GM12878 (cell line): ENCODE measurements at regions not wholly inside any gene's neighbourhood (a gene's known extent, or its start where the extent isn't known, plus 50 kb on each side); places are given as distances from the start of the nearest gene placed in this dataset.

Experiments
- ATAC-seq: fragments of 200-7000 bp; cut with Tn5 transposase; 3 replicates; pipeline ENCODE4 v1.9.1; 2020; ENCODE audit warnings: mild to moderate bottlenecking, moderate library complexity
- BruUV-seq: library from RNA; stranded (reverse); fragments of 400-500 nt; replicated peaks from 2 replicates; lab custom pipeline; 2021; lab: Mats Ljungman, UMichigan
- CTCF ChIA-PET: fragments of 300-600 bp; sonication (Branson Sonifier 250); formaldehyde crosslinking; extraction: SDS; loops from one replicate; lab custom pipeline; 2021; ENCODE audit warnings: inconsistent platforms; lab: Yijun Ruan, JAX
- POLR2A ChIA-PET: fragments of 350-600 bp; formaldehyde crosslinking; extraction: SDS; loops from one replicate; lab custom pipeline; 2021; ENCODE audit warnings: inconsistent platforms; lab: Charles Lee
- RAD21 ChIA-PET: fragments of 300-600 bp; sonication (Branson Sonifier 250); formaldehyde crosslinking; loops from one replicate; lab custom pipeline; 2023; ENCODE audit warnings: antibody characterized with exemption; ENCODE audit not compliant: unreplicated experiment; lab: Charles Lee
- SMC1A ChIA-PET: fragments of 300-600 bp; sonication (Branson Sonifier 250); formaldehyde crosslinking; loops from one replicate; lab custom pipeline; 2023; ENCODE audit not compliant: unreplicated experiment, uncharacterized antibody; lab: Charles Lee
- DNase-seq: peaks from one replicate; pipeline ENCODE4 v3.0.0-alpha.2; 2011; ENCODE audit warnings: low read depth, low spot score
- FAIRE-seq: peaks from 3 replicates; lab custom pipeline; 2011; peaks lifted over from hg19 to GRCh38; lab: Jason Lieb, UNC
- H2AFZ ChIP-seq: 2 replicates; pipeline ENCODE4 v1.6.0; 2011; ENCODE audit warnings: low read depth, low read length, control low read depth; ENCODE audit not compliant: control insufficient read depth
- H3K27ac ChIP-seq: 2 replicates; pipeline ENCODE4 v1.5.1; 2011; ENCODE audit warnings: control low read depth; ENCODE audit not compliant: control insufficient read depth, insufficient read depth
- H3K27me3 ChIP-seq, 2 experiments: replicated peaks in 1 of 2; 2 replicates each; pipeline versions ENCODE4 v1.6.0 to v1.6.1; 2011; ENCODE audit warnings: low read length in 1 of 2; ENCODE audit not compliant: control insufficient read depth in 2 of 2, insufficient read depth in 2 of 2
- H3K36me3 ChIP-seq, 2 experiments: 2 replicates each; pipeline ENCODE4 v1.5.1; 2011; ENCODE audit warnings: low read length in 1 of 2; ENCODE audit not compliant: control insufficient read depth in 2 of 2, insufficient read depth in 2 of 2
- H3K4me1 ChIP-seq: 2 replicates; pipeline ENCODE4 v1.6.1; 2011; ENCODE audit warnings: mild to moderate bottlenecking, low read length, moderate library complexity, mixed read lengths; ENCODE audit not compliant: control insufficient read depth, insufficient read depth
- H3K4me2 ChIP-seq: 2 replicates; pipeline ENCODE4 v1.6.0; 2011; ENCODE audit warnings: control low read depth; ENCODE audit not compliant: control insufficient read depth, insufficient read depth
- H3K4me3 ChIP-seq: fragments of 200-600 bp; sonication (generic); 2 replicates; pipeline ENCODE4 v1.5.1; 2016
- H3K79me2 ChIP-seq: 2 replicates; pipeline ENCODE4 v1.6.0; 2011; ENCODE audit warnings: low read length; ENCODE audit not compliant: control insufficient read depth, insufficient read depth
- H3K9ac ChIP-seq: 2 replicates; pipeline ENCODE4 v1.8.0; 2011; ENCODE audit warnings: low read length, control low read depth, mixed read lengths; ENCODE audit not compliant: control insufficient read depth, insufficient read depth
- H3K9me3 ChIP-seq: replicated peaks from 3 replicates; pipeline ENCODE4 v1.5.1; 2011; ENCODE audit warnings: mild to moderate bottlenecking, low read length; ENCODE audit not compliant: control insufficient read depth, insufficient read depth
- H4K20me1 ChIP-seq: 2 replicates; pipeline ENCODE4 v1.6.0; 2011; ENCODE audit not compliant: control insufficient read depth, insufficient read depth
- BMI1 ChIP-seq: fragments of 450-650 bp; IDR thresholded peaks from 2 replicates; pipeline ENCODE4 v1.6.1; 2016; ENCODE audit warnings: mild to moderate bottlenecking, moderate library complexity, borderline replicate concordance
- CBFB ChIP-seq: IDR thresholded peaks from 2 replicates; pipeline ENCODE4 v1.6.1; 2016; ENCODE audit warnings: antibody characterized with exemption, low read depth
- CBX3 ChIP-seq: fragments of 200-600 bp; sonication (generic); IDR thresholded peaks from 2 replicates; pipeline ENCODE4 v1.6.1; 2016; ENCODE audit warnings: low read depth, borderline replicate concordance
- CREB1 ChIP-seq: IDR thresholded peaks from 2 replicates; pipeline ENCODE4 v1.6.1; 2012; ENCODE audit warnings: low read depth, mild to moderate bottlenecking, inconsistent platforms
- FOXM1 ChIP-seq: IDR thresholded peaks from 2 replicates; pipeline ENCODE4 v1.6.1; 2012; ENCODE audit warnings: low read depth, mild to moderate bottlenecking, inconsistent platforms, low read length, moderate library complexity
- KAT2A ChIP-seq: conservative IDR thresholded peaks from 2 replicates; pipeline ENCODE4 v1.6.1; 2011; ENCODE audit warnings: low read depth, low read length; ENCODE audit not compliant: control insufficient read depth
- RAD51 ChIP-seq: fragments of 450-650 bp; IDR thresholded peaks from 2 replicates; pipeline ENCODE4 v1.6.1; 2016; ENCODE audit warnings: moderate library complexity, mild to moderate bottlenecking, inconsistent platforms
- REST ChIP-seq: IDR thresholded peaks from 2 replicates; pipeline ENCODE4 v1.6.1; 2012; ENCODE audit warnings: mild to moderate bottlenecking, low read depth, low read length
- SIX5 ChIP-seq: IDR thresholded peaks from 2 replicates; pipeline ENCODE4 v1.6.1; 2011; ENCODE audit warnings: mild to moderate bottlenecking, low read depth, low read length, moderate library complexity; ENCODE audit not compliant: severe bottlenecking
- SREBF1 ChIP-seq: IDR thresholded peaks from 2 replicates; pipeline ENCODE4 v1.6.1; 2012; ENCODE audit warnings: mild to moderate bottlenecking, low read length
- SRF ChIP-seq, 2 experiments: IDR thresholded peaks; 2 replicates each; pipeline ENCODE4 v1.6.1; 2011; ENCODE audit warnings: low read depth in 2 of 2, low read length in 2 of 2, mild to moderate bottlenecking in 1 of 2, moderate library complexity in 1 of 2
- ZNF687 ChIP-seq: fragments of 450-650 bp; IDR thresholded peaks from 2 replicates; pipeline ENCODE4 v1.6.1; 2017; ENCODE audit warnings: mild to moderate bottlenecking, moderate library complexity
- WGBS: methylation state at CpG from one replicate; pipeline ENCODE4 v1.1.6; 2016; ENCODE audit warnings: low lambda C conversion rate; ENCODE audit not compliant: insufficient replicate concordance, insufficient coverage; ENCODE audit errors: missing lambda C conversion rate; 5-methylcytosine and 5-hydroxymethylcytosine counted together
- in situ Hi-C: fragments of 300-500 bp; cut with MboI; formaldehyde crosslinking; loops from 9 replicates; pipeline ENCODE4 v1.14.3; 2018; ENCODE audit warnings: mixed read lengths
- intact Hi-C: fragments of 100-400 bp; cut with micrococcal nuclease; formaldehyde crosslinking; loops from one replicate; pipeline ENCODE4 v1.14.2; 2022; ENCODE audit not compliant: unreplicated experiment

- in situ Hi-C loops = no loop called here
- intact Hi-C loops = no loop called here
- Histone ChIP-seq H3K4me3 (no peak overlapping the region), H3K9me3 (no peaks in the 10 kb centered on the region), H3K27me3 (no peaks in the 10 kb centered on the region; a peak in 1 of 4 replicates), H3K27ac (no peak overlapping the region), H3K79me2 (no peaks in the 10 kb centered on the region), H3K36me3 (no peaks in the 10 kb centered on the region), H3K4me1 (no peaks in the 10 kb centered on the region), H3K4me2 (no peak overlapping the region), H3K9ac (no peak overlapping the region), H2AFZ (no peak overlapping the region), H4K20me1 (no peaks in the 10 kb centered on the region)
- POLR2A ChIA-PET = no interaction called here
- CTCF ChIA-PET = no interaction called here
- no peak for TF ChIP-seq SIX5
- no peak for TF ChIP-seq REST
- TF ChIP-seq FOXM1 = no peak
- no peak for TF ChIP-seq SRF (IDR thresholded peaks at IDR 0.05; ENCODE audit: low read depth in 2 of 2, low read length in 2 of 2)
- BruUV-seq = no TSS peak
- SMC1A ChIA-PET = no interaction called here
- ATAC-seq (no peak), FAIRE-seq (no peak), DNase-seq (no peak)
- 6% methylated on average over 8 of the region's 8 CpGs for WGBS
- RAD21 ChIA-PET = no interaction called here
Measured at GRCh38 chr11:45446998-45447397, 160.9 kb upstream of the SYT13 start.

GRCh38 chr11:45446434-45446833, 160.3 kb upstream of the SYT13 start:
- no peak overlapping the region for H3K4me3 ChIP-seq
- no TSS peak for BruUV-seq
- no peak overlapping the region for H2AFZ ChIP-seq
- ChIA-PET SMC1A (no interaction called here), POLR2A (no interaction called here), RAD21 (no interaction called here), CTCF (no interaction called here)
- H3K27me3 ChIP-seq = no peaks in the 10 kb centered on the region; a peak in 1 of 4 replicates
- intact Hi-C loops = no loop called here
- H3K4me2 ChIP-seq = no peak overlapping the region
- FAIRE-seq (no peak), DNase-seq (no peak), ATAC-seq (no peak)
- H3K79me2 ChIP-seq = no peaks in the 10 kb centered on the region
- 33% methylated on average over 5 of the region's 5 CpGs for WGBS
- H3K27ac ChIP-seq = no peak overlapping the region
- no peaks in the 10 kb centered on the region for H3K36me3 ChIP-seq
- H3K9ac ChIP-seq = no peak overlapping the region
- H3K9me3 ChIP-seq = no peaks in the 10 kb centered on the region
- no peaks in the 10 kb centered on the region for H4K20me1 ChIP-seq
- in situ Hi-C loops = no loop called here
- no peaks in the 10 kb centered on the region for H3K4me1 ChIP-seq
- TF ChIP-seq CBX3 (no peak), KAT2A (no peak), CBFB (no peak), ZNF687 (no peak), SREBF1 (no peak), BMI1 (no peak), RAD51 (no peak), CREB1 (no peak)
